OCI-LY7 (cell line): ENCODE measurements at regions not wholly inside any gene's neighbourhood (a gene's known extent, or its start where the extent isn't known, plus 50 kb on each side); places are given as distances from the start of the nearest gene placed in this dataset.

Experiments used
- BruUV-seq: library from RNA; stranded (reverse); fragments of 400-500 nt; replicated peaks from 2 replicates; lab custom pipeline; 2021; lab: Mats Ljungman, UMichigan
- CTCF ChIA-PET: fragments of 300-600 bp; sonication (Branson Sonifier 250); formaldehyde crosslinking; loops from one replicate; lab custom pipeline; 2022; ENCODE audit warnings: antibody characterized with exemption; ENCODE audit not compliant: unreplicated experiment; lab: Charles Lee
- POLR2A ChIA-PET: fragments of 300-600 bp; sonication (Branson Sonifier 250); formaldehyde crosslinking; loops from one replicate; lab custom pipeline; 2022; ENCODE audit warnings: antibody characterized with exemption; lab: Charles Lee
- DNase-seq: peaks from one replicate; pipeline ENCODE4 v3.0.0-alpha.2; 2015; ENCODE audit warnings: low spot score
- H2AFZ ChIP-seq: fragments of 200-600 bp; sonication (generic), shearing (Covaris generic); 2 replicates; pipeline ENCODE4 v1.6.1; 2014; ENCODE audit warnings: mild to moderate bottlenecking, antibody characterized with exemption, low read length, moderate library complexity
- H3K27ac ChIP-seq: fragments of 200-600 bp; sonication (generic); 2 replicates; pipeline ENCODE4 v1.5.1; 2014; ENCODE audit warnings: mixed run types, low read depth, mild to moderate bottlenecking, moderate library complexity, low read length, inconsistent platforms; ENCODE audit not compliant: poor library complexity, severe bottlenecking
- H3K36me3 ChIP-seq: fragments of 200-600 bp; sonication (generic); 2 replicates; pipeline ENCODE4 v1.6.1; 2014; ENCODE audit warnings: mild to moderate bottlenecking, antibody characterized with exemption, low read length, moderate library complexity, mixed read lengths; ENCODE audit not compliant: insufficient read depth
- H3K4me1 ChIP-seq: fragments of 200-600 bp; sonication (generic); 2 replicates; pipeline ENCODE4 v1.5.1; 2014; ENCODE audit warnings: mild to moderate bottlenecking, low read length; ENCODE audit not compliant: insufficient read depth, poor library complexity, severe bottlenecking
- H3K4me2 ChIP-seq: fragments of 200-600 bp; sonication (generic); 2 replicates; pipeline ENCODE4 v1.6.1; 2014; ENCODE audit warnings: mild to moderate bottlenecking, low read length
- H3K4me3 ChIP-seq: fragments of 200-600 bp; sonication (generic); 2 replicates; pipeline ENCODE4 v1.5.1; 2014; ENCODE audit warnings: mild to moderate bottlenecking, low read depth, low read length; ENCODE audit not compliant: poor library complexity, severe bottlenecking
- H3K79me2 ChIP-seq: fragments of 200-600 bp; sonication (generic); 2 replicates; pipeline ENCODE4 v1.6.1; 2016; ENCODE audit warnings: low read depth, mild to moderate bottlenecking, low read length, moderate library complexity, mixed read lengths; ENCODE audit not compliant: insufficient read depth
- H3K9me2 ChIP-seq: fragments of 200-600 bp; sonication (generic); 2 replicates; pipeline ENCODE4 v1.6.1; 2016; ENCODE audit warnings: mild to moderate bottlenecking, low read length, mixed read lengths; ENCODE audit not compliant: insufficient read depth
- H3K9me3 ChIP-seq: fragments of 200-600 bp; sonication (generic); 2 replicates; pipeline ENCODE4 v1.6.1; 2014; ENCODE audit warnings: mild to moderate bottlenecking, mixed run types, low read length, mixed read lengths
- H4K20me1 ChIP-seq: fragments of 200-600 bp; sonication (generic); 2 replicates; pipeline ENCODE4 v1.6.1; 2014; ENCODE audit warnings: mild to moderate bottlenecking, antibody characterized with exemption, low read length, moderate library complexity, mixed read lengths; ENCODE audit not compliant: insufficient read depth
- EZH2phosphoT487 ChIP-seq: fragments of 200-600 bp; sonication (generic); IDR thresholded peaks from 2 replicates; pipeline ENCODE4 v1.6.1; 2018; ENCODE audit warnings: low read depth, borderline replicate concordance, mild to moderate bottlenecking, mixed run types, antibody characterized with exemption, low read length, moderate library complexity, mixed read lengths
- intact Hi-C: fragments of 100-400 bp; cut with micrococcal nuclease; formaldehyde crosslinking; loops from one replicate; pipeline ENCODE4 v1.10.0; 2022; ENCODE audit not compliant: unreplicated experiment
- TF ChIP-seq, protein P1 (sequence below): fragments of 200-600 bp; sonication (generic); conservative IDR thresholded peaks from 2 replicates; pipeline ENCODE4 v1.5.1; 2014; ENCODE audit warnings: mild to moderate bottlenecking, antibody characterized with exemption, low read length, moderate library complexity, mixed read lengths

DNA sequence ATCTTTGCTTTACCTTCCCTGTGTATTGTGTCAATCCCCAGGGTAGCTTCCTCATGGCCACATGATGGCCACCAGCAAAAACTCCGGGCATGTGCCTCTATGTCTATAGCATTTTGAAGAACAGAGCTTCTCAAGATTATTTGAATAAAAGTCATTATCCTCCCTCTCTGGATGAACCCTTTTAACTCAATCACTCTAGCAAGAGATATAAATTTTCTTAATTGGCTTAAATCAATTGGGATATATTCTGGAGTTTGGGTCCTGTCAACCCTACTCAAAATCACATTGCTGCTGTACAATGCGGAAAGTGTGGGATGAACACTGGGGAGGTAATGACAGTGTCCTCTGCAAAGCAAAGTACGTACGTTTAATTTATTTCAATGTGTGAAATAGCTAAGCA is 370.6 kb upstream of the LRRC3B start:
- Histone ChIP-seq H3K4me1 (no peaks in the 10 kb centered on the region), H2AFZ (no peak overlapping the region), H4K20me1 (no peaks in the 10 kb centered on the region), H3K79me2 (no peaks in the 10 kb centered on the region), H3K4me2 (no peak overlapping the region), H3K9me3 (no peaks in the 10 kb centered on the region), H3K4me3 (no peak overlapping the region), H3K36me3 (no peaks in the 10 kb centered on the region), H3K27ac (no peak overlapping the region), H3K9me2 (no peaks in the 10 kb centered on the region)
- intact Hi-C loops = no loop called here
- BruUV-seq = no TSS peak
- no peak for DNase-seq
- no peak for TF ChIP-seq EZH2phosphoT487
- TF ChIP-seq, protein P1, sequence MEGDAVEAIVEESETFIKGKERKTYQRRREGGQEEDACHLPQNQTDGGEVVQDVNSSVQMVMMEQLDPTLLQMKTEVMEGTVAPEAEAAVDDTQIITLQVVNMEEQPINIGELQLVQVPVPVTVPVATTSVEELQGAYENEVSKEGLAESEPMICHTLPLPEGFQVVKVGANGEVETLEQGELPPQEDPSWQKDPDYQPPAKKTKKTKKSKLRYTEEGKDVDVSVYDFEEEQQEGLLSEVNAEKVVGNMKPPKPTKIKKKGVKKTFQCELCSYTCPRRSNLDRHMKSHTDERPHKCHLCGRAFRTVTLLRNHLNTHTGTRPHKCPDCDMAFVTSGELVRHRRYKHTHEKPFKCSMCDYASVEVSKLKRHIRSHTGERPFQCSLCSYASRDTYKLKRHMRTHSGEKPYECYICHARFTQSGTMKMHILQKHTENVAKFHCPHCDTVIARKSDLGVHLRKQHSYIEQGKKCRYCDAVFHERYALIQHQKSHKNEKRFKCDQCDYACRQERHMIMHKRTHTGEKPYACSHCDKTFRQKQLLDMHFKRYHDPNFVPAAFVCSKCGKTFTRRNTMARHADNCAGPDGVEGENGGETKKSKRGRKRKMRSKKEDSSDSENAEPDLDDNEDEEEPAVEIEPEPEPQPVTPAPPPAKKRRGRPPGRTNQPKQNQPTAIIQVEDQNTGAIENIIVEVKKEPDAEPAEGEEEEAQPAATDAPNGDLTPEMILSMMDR = no peak
- POLR2A ChIA-PET = no interaction called here
- CTCF ChIA-PET = no interaction called here

DNA sequence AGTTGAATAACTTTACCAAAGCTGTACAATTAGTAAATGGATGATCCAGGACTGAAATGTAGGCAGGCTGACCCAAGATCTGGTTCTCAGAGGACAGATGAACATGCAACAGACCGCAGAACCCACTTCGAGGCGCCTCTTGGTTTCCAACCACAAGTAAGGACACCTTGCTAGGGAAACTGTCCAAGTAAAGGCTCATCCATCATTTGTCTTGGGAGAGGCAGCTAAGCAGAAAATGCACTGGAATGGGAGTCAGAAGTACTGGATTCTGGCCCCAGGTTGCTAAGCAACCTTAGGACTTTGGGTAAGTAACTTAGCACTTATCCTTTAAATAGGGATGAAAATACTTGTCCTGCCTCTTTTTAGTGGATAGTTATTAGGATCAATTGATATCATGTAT is 366.3 kb upstream of the LRRC3B start:
- Histone ChIP-seq H3K27ac (no peak overlapping the region), H2AFZ (no peak overlapping the region), H4K20me1 (no peaks in the 10 kb centered on the region), H3K4me2 (no peak overlapping the region), H3K36me3 (no peaks in the 10 kb centered on the region), H3K9me2 (no peaks in the 10 kb centered on the region), H3K9me3 (no peaks in the 10 kb centered on the region), H3K79me2 (no peaks in the 10 kb centered on the region), H3K4me1 (no peaks in the 10 kb centered on the region), H3K4me3 (no peak overlapping the region)
- intact Hi-C loops = no loop called here
- no peak for DNase-seq
- no TSS peak for BruUV-seq
- ChIA-PET POLR2A (no interaction called here), CTCF (no interaction called here)
- TF ChIP-seq EZH2phosphoT487 = no peak
- TF ChIP-seq, protein P1 = no peak

DNA sequence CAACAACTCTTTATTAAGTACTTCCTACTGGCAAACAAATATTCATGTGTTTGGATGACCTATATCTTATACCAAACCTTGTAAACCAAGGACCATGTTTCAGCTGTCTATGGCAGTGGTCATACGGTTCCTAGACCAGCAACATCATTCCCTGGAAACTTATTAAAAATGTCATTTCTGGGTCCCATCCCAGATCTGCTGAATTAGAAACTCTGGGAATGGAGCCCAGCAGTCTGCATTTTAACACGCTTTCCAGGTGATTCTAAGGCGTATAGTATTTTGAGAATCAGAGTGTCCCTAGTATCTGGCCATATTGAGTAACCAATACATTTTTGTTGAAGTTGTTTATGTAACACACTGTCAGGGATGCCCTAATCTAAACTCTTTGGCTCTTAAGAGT is 363.4 kb upstream of the LRRC3B start:
- no peak for DNase-seq
- H3K79me2 ChIP-seq = no peaks in the 10 kb centered on the region
- TF ChIP-seq, protein P1 = no peak
- no peak for TF ChIP-seq EZH2phosphoT487
- no peaks in the 10 kb centered on the region for H3K4me1 ChIP-seq
- H3K9me2 ChIP-seq = no peaks in the 10 kb centered on the region
- no peaks in the 10 kb centered on the region for H4K20me1 ChIP-seq
- H3K36me3 ChIP-seq = no peaks in the 10 kb centered on the region
- intact Hi-C loops = no loop called here
- BruUV-seq = no TSS peak
- H3K4me2 ChIP-seq = no peak overlapping the region
- ChIA-PET POLR2A (no interaction called here), CTCF (no interaction called here)
- H3K4me3 ChIP-seq = no peak overlapping the region
- no peaks in the 10 kb centered on the region for H3K9me3 ChIP-seq
- no peak overlapping the region for H3K27ac ChIP-seq
- H2AFZ ChIP-seq = no peak overlapping the region
